ENCODE measurements at regions not wholly inside any gene's neighbourhood (a gene's known extent, or its start where the extent isn't known, plus 50 kb on each side); places are given as distances from the start of the nearest gene placed in this dataset.

GRCh38 chr6:109282756-109283155, 99.5 kb downstream of the CD164 start:
- CTCF ChIA-PET: no interaction called here
- no peaks in the 10 kb centered on the region for H3K4me1 ChIP-seq
- no peaks in the 10 kb centered on the region for H3K9me3 ChIP-seq
- H3K4me2 ChIP-seq: no peak overlapping the region
- no peak for ATAC-seq
- TF ChIP-seq ZSCAN20 (CRISPR knock-in tag; IDR thresholded peaks at IDR 0.05): no peak
- no peak for TF ChIP-seq CBX2 (IDR thresholded peaks at IDR 0.05; ENCODE audit: borderline replicate concordance, low read depth)
- no peak for TF ChIP-seq POLR2AphosphoS2 (conservative IDR thresholded peaks at IDR 0.05; ENCODE audit: low read length)
- POLR2A ChIA-PET: no interaction called here
- no peak for FAIRE-seq
- no peak overlapping the region for H3K4me3 ChIP-seq
- WGBS (ENCODE audit: missing lambda C conversion rate): 74% methylated on average over 2 of the region's 2 CpGs
- no peak overlapping the region for H3K27ac ChIP-seq
- no peak for DNase-seq (ENCODE audit: low read depth in 1 of 2, low spot score in 1 of 2)

- no peak for ATAC-seq
- WGBS (ENCODE audit: missing lambda C conversion rate): 83% methylated on average over 1 of the region's 1 CpG
- no peak for FAIRE-seq
- Histone ChIP-seq H3K9me3 (no peaks in the 10 kb centered on the region), H3K27ac (no peak overlapping the region), H3K4me1 (no peaks in the 10 kb centered on the region), H3K4me3 (no peak overlapping the region), H3K4me2 (no peak overlapping the region)
- DNase-seq (ENCODE audit: low read depth in 1 of 2, low spot score in 1 of 2): no peak
- no peak for TF ChIP-seq HEYL (CRISPR knock-in tag; IDR thresholded peaks at IDR 0.05)
- TF ChIP-seq REST (IDR thresholded peaks at IDR 0.05): no peak
- TF ChIP-seq HES2 (IDR thresholded peaks at IDR 0.05): no peak
- no peak for TF ChIP-seq NFE2L2 (conservative IDR thresholded peaks at IDR 0.05; ENCODE audit: low read length)
- no peak for TF ChIP-seq NR3C1 (IDR thresholded peaks at IDR 0.05)
- no peak for TF ChIP-seq CHD2 (IDR thresholded peaks at IDR 0.05; ENCODE audit: low read length, partially characterized antibody)
- TF ChIP-seq ELK1 (IDR thresholded peaks at IDR 0.05; ENCODE audit: low read depth, low read length): no peak
- no peak for TF ChIP-seq CHD4 (IDR thresholded peaks at IDR 0.05; ENCODE audit: borderline replicate concordance)
- no peak for TF ChIP-seq NPAS2 (CRISPR knock-in tag; IDR thresholded peaks at IDR 0.05; ENCODE audit: borderline replicate concordance)
- TF ChIP-seq HOXB13 (CRISPR knock-in tag; IDR thresholded peaks at IDR 0.05; ENCODE audit: low read depth): no peak
- no peak for TF ChIP-seq HMGXB4 (CRISPR knock-in tag; IDR thresholded peaks at IDR 0.05; ENCODE audit: borderline replicate concordance)
- TF ChIP-seq EHMT2 (IDR thresholded peaks at IDR 0.05; ENCODE audit: low read depth): no peak
- TF ChIP-seq FOSL2 (IDR thresholded peaks at IDR 0.05): no peak
- TF ChIP-seq FOSL2 (CRISPR knock-in tag; IDR thresholded peaks at IDR 0.05): no peak
- TF ChIP-seq HOXA7 (CRISPR knock-in tag; IDR thresholded peaks at IDR 0.05): no peak
- TF ChIP-seq POLR2AphosphoS2 (conservative IDR thresholded peaks at IDR 0.05; ENCODE audit: low read length): no peak
- TF ChIP-seq HOXB5 (CRISPR knock-in tag; IDR thresholded peaks at IDR 0.05): no peak
- no peak for TF ChIP-seq ZFP36 (IDR thresholded peaks at IDR 0.05; ENCODE audit: borderline replicate concordance, partially characterized antibody)
- no peak for TF ChIP-seq RNF2 (IDR thresholded peaks at IDR 0.05; ENCODE audit: borderline replicate concordance, low read depth)
- no peak for TF ChIP-seq ZSCAN20 (CRISPR knock-in tag; IDR thresholded peaks at IDR 0.05)
- no peak for TF ChIP-seq TP53 (CRISPR knock-in tag; IDR thresholded peaks at IDR 0.05)
- ChIA-PET POLR2A (no interaction called here), CTCF (no interaction called here)
Measured at GRCh38 chr6:109279628-109280027, 102.6 kb downstream of the CD164 start.

All from A549 (cell line).